HEK293T (cell line): ENCODE measurements at regions not wholly inside any gene's neighbourhood (a gene's known extent, or its start where the extent isn't known, plus 50 kb on each side); places are given as distances from the start of the nearest gene placed in this dataset.

ENCODE experiments used
- BHLHE40 ChIP-seq: fragments of 450-650 bp; IDR thresholded peaks from 2 replicates; pipeline ENCODE4 v1.6.1; 2016; ENCODE audit warnings: mild to moderate bottlenecking, moderate library complexity, borderline replicate concordance
- FOXA1 ChIP-seq: fragments of 450-650 bp; IDR thresholded peaks from 2 replicates; pipeline ENCODE4 v1.6.1; 2016; ENCODE audit warnings: mild to moderate bottlenecking
- HDGF ChIP-seq: fragments of 450-650 bp; IDR thresholded peaks from 2 replicates; pipeline ENCODE4 v1.6.1; 2017; ENCODE audit warnings: antibody characterized with exemption, borderline replicate concordance
- L3MBTL2 ChIP-seq: fragments of 450-650 bp; conservative IDR thresholded peaks from 2 replicates; pipeline ENCODE4 v1.6.1; 2016; ENCODE audit warnings: mild to moderate bottlenecking
- LEF1 ChIP-seq: fragments of 450-650 bp; IDR thresholded peaks from 2 replicates; pipeline ENCODE4 v1.6.1; 2017; ENCODE audit warnings: mild to moderate bottlenecking, borderline replicate concordance

DNA sequence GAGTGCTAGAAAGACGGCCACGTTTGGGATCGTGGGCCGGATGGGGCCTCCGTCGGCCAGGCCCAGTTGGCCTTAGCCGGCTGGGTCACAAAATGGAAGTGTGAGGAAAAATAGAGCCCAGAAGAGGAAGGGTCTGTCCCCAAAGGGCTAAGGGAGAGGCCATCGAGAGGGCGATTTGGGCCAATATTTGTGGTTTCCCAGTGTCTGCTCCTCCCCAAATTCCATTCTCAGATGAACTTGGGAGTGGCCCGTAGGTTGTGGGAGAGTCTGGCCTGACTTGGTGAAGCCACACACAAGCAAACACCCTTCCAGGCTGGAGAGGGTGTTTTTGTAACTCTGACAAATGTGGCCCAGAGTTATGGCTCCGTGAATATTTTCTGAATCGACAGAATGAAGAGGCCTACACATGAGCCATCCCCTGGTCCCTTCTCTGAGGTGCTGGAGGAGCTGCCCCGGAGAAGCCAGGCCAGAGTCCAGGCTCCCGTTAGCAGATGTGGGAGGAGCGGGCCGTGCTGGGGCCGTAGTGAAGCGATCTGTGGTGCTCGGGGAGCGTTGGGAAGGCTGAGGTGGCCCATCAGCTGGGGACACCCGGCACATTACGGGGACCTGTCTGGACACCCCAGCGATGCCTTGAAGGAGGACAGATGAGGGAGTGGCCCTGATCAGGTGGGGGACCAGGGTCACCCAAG is 73.5 kb upstream of the PPARA start:
- TF ChIP-seq LEF1: no peak
- TF ChIP-seq BHLHE40: no peak
- no peak for TF ChIP-seq HDGF
- TF ChIP-seq L3MBTL2: no peak
- no peak for TF ChIP-seq FOXA1
